Astrocyte (in vitro differentiated cells and primary cell): ENCODE measurements at regions not wholly inside any gene's neighbourhood (a gene's known extent, or its start where the extent isn't known, plus 50 kb on each side); places are given as distances from the start of the nearest gene placed in this dataset.
"Not testable (repeated sequence)": the region's sequence is repeated elsewhere in the genome, so short reads cannot be mapped to it uniquely, and the experiment has no call there.

ENCODE experiments used
- DNase-seq: peaks from one replicate; pipeline ENCODE4 v3.0.0-alpha.2; 2010; ENCODE audit warnings: low read depth
- FAIRE-seq: peaks from 2 replicates; lab custom pipeline; 2011; peaks lifted over from hg19 to GRCh38; lab: Jason Lieb, UNC
- H2AFZ ChIP-seq: 2 replicates; pipeline ENCODE4 v1.6.0; 2012; ENCODE audit warnings: low read depth, low read length, inconsistent platforms
- H3K27ac ChIP-seq: 2 replicates; pipeline ENCODE4 v1.5.1; 2011; ENCODE audit warnings: low read depth, low read length, inconsistent platforms
- H3K27me3 ChIP-seq: 2 replicates; pipeline ENCODE4 v1.6.0; 2011; ENCODE audit warnings: low read length, inconsistent platforms; ENCODE audit not compliant: insufficient read depth
- H3K36me3 ChIP-seq: 2 replicates; pipeline ENCODE4 v1.5.1; 2011; ENCODE audit warnings: low read length, inconsistent platforms; ENCODE audit not compliant: insufficient read depth
- H3K4me1 ChIP-seq: 2 replicates; pipeline ENCODE4 v1.5.1; 2011; ENCODE audit warnings: low read length, inconsistent platforms; ENCODE audit not compliant: insufficient read depth
- H3K4me2 ChIP-seq: 2 replicates; pipeline ENCODE4 v1.6.0; 2012; ENCODE audit warnings: low read length, inconsistent platforms
- H3K4me3 ChIP-seq: 2 replicates; pipeline ENCODE4 v1.5.1; 2011; ENCODE audit warnings: low read depth, mild to moderate bottlenecking, low read length, inconsistent platforms; ENCODE audit not compliant: insufficient read depth
- H3K79me2 ChIP-seq: 2 replicates; pipeline ENCODE4 v1.6.0; 2012; ENCODE audit warnings: mild to moderate bottlenecking, low read length, inconsistent platforms; ENCODE audit not compliant: insufficient read depth
- H3K9ac ChIP-seq: 2 replicates; pipeline ENCODE4 v1.6.0; 2012; ENCODE audit warnings: mild to moderate bottlenecking, low read length, inconsistent platforms
- H3K9me3 ChIP-seq: 2 replicates; pipeline ENCODE4 v1.5.1; 2012; ENCODE audit warnings: low read depth, mild to moderate bottlenecking, low read length, inconsistent platforms; ENCODE audit not compliant: insufficient read depth
- H4K20me1 ChIP-seq: 2 replicates; pipeline ENCODE4 v1.6.0; 2012; ENCODE audit warnings: low read length, inconsistent platforms; ENCODE audit not compliant: insufficient read depth
- H3K27ac Mint-ChIP-seq: one replicate; pipeline ENCODE4 v1.8.0; 2021; ENCODE audit warnings: mild to moderate bottlenecking, mixed read lengths; ENCODE audit not compliant: unreplicated experiment
- H3K27me3 Mint-ChIP-seq: one replicate; pipeline ENCODE4 v1.8.0; 2021; ENCODE audit warnings: low read depth, mixed read lengths; ENCODE audit not compliant: unreplicated experiment
- H3K36me3 Mint-ChIP-seq: one replicate; pipeline ENCODE4 v1.8.0; 2021; ENCODE audit warnings: low read depth, mixed read lengths; ENCODE audit not compliant: unreplicated experiment
- H3K4me1 Mint-ChIP-seq: one replicate; pipeline ENCODE4 v1.8.0; 2021; ENCODE audit warnings: low read depth, mixed read lengths; ENCODE audit not compliant: unreplicated experiment
- H3K4me3 Mint-ChIP-seq: one replicate; pipeline ENCODE4 v1.8.0; 2021; ENCODE audit warnings: mild to moderate bottlenecking, moderate library complexity, mixed read lengths; ENCODE audit not compliant: unreplicated experiment
- H3K9me3 Mint-ChIP-seq: one replicate; pipeline ENCODE4 v1.8.0; 2021; ENCODE audit warnings: mild to moderate bottlenecking, mixed read lengths; ENCODE audit not compliant: unreplicated experiment
- CTCF ChIP-seq: IDR thresholded peaks from 2 replicates; pipeline ENCODE4 v1.5.1; 2011; ENCODE audit warnings: low read depth, mild to moderate bottlenecking, inconsistent platforms, low read length, moderate library complexity; ENCODE audit not compliant: insufficient read depth
- EZH2 ChIP-seq: IDR thresholded peaks from 2 replicates; pipeline ENCODE4 v1.6.1; 2012; ENCODE audit warnings: mild to moderate bottlenecking, low read length, inconsistent platforms; ENCODE audit not compliant: insufficient read depth

- not testable (repeated sequence) for H3K4me1 ChIP-seq, H3K36me3 Mint-ChIP-seq, FAIRE-seq, H3K27me3 Mint-ChIP-seq, H3K79me2 ChIP-seq, H3K27ac Mint-ChIP-seq, H3K9me3 Mint-ChIP-seq, H3K4me1 Mint-ChIP-seq, H3K9ac ChIP-seq, H3K4me3 Mint-ChIP-seq, H3K4me2 ChIP-seq, H3K27ac ChIP-seq, H4K20me1 ChIP-seq, H3K27me3 ChIP-seq, H3K4me3 ChIP-seq, H3K36me3 ChIP-seq, H2AFZ ChIP-seq, DNase-seq, H3K9me3 ChIP-seq
Observed at GRCh38 chr3:165924301-165924791, 87.1 kb upstream of the BCHE start.

- H3K9me3 Mint-ChIP-seq, result no peaks in the 10 kb centered on the region
- H3K4me3 Mint-ChIP-seq, result no peak overlapping the region
- FAIRE-seq, result no peak
- Histone ChIP-seq H3K4me1 (no peaks in the 10 kb centered on the region), H3K36me3 (no peaks in the 10 kb centered on the region), H3K9ac (no peak overlapping the region), H3K79me2 (no peaks in the 10 kb centered on the region), H3K27me3 (no peaks in the 10 kb centered on the region), H2AFZ (no peak overlapping the region), H4K20me1 (no peaks in the 10 kb centered on the region), H3K4me3 (no peak overlapping the region), H3K27ac (no peak overlapping the region), H3K4me2 (no peak overlapping the region), H3K9me3 (no peaks in the 10 kb centered on the region)
- no peaks in the 10 kb centered on the region for H3K4me1 Mint-ChIP-seq
- H3K36me3 Mint-ChIP-seq, result no peaks in the 10 kb centered on the region
- H3K27ac Mint-ChIP-seq, result no peak overlapping the region
- no peak for DNase-seq
- no peak for TF ChIP-seq CTCF
- no peak for TF ChIP-seq EZH2
- no peaks in the 10 kb centered on the region for H3K27me3 Mint-ChIP-seq
Observed at GRCh38 chr3:165920984-165921383, 83.8 kb upstream of the BCHE start.

GRCh38 chr3:165919284-165919683, 82.1 kb upstream of the BCHE start:
- Histone ChIP-seq H3K9me3 (no peaks in the 10 kb centered on the region), H3K79me2 (no peaks in the 10 kb centered on the region), H4K20me1 (no peaks in the 10 kb centered on the region), H3K27me3 (no peaks in the 10 kb centered on the region), H3K4me2 (no peak overlapping the region), H2AFZ (no peak overlapping the region), H3K4me1 (no peaks in the 10 kb centered on the region), H3K9ac (no peak overlapping the region), H3K27ac (no peak overlapping the region), H3K4me3 (no peak overlapping the region), H3K36me3 (no peaks in the 10 kb centered on the region)
- no peak for DNase-seq
- no peak for FAIRE-seq
- H3K4me1 Mint-ChIP-seq, result no peaks in the 10 kb centered on the region
- H3K27ac Mint-ChIP-seq, result no peak overlapping the region
- H3K36me3 Mint-ChIP-seq, result no peaks in the 10 kb centered on the region
- no peak for TF ChIP-seq CTCF
- no peak for TF ChIP-seq EZH2
- H3K4me3 Mint-ChIP-seq, result no peak overlapping the region
- no peaks in the 10 kb centered on the region for H3K27me3 Mint-ChIP-seq
- H3K9me3 Mint-ChIP-seq, result no peaks in the 10 kb centered on the region
